A673 (cell line): ENCODE measurements at regions not wholly inside any gene's neighbourhood (a gene's known extent, or its start where the extent isn't known, plus 50 kb on each side); places are given as distances from the start of the nearest gene placed in this dataset.

ENCODE experiments used
- BruUV-seq: library from RNA; stranded (reverse); fragments of 400-500 nt; replicated peaks from 2 replicates; lab custom pipeline; 2021; lab: Mats Ljungman, UMichigan
- CTCF ChIA-PET: fragments of 300-600 bp; sonication (Branson Sonifier 250); formaldehyde crosslinking; loops from one replicate; lab custom pipeline; 2022; ENCODE audit warnings: antibody characterized with exemption; lab: Charles Lee
- POLR2A ChIA-PET: fragments of 300-600 bp; sonication (Branson Sonifier 250); formaldehyde crosslinking; loops from one replicate; lab custom pipeline; 2022; ENCODE audit warnings: antibody characterized with exemption; ENCODE audit not compliant: low non-redundant PET; lab: Charles Lee
- DNase-seq: peaks from one replicate; pipeline ENCODE4 v3.0.0-alpha.2; 2015; ENCODE audit warnings: low spot score
- H3K27ac ChIP-seq: fragments of 200-600 bp; sonication (generic); 2 replicates; pipeline ENCODE4 v1.5.1; 2016; ENCODE audit warnings: mixed run types, low read depth, mild to moderate bottlenecking, mixed read lengths, antibody characterized with exemption, low read length; ENCODE audit not compliant: poor library complexity, severe bottlenecking
- H3K27me3 ChIP-seq: fragments of 200-600 bp; sonication (generic); replicated peaks from 2 replicates; pipeline ENCODE4 v1.6.1; 2017; ENCODE audit warnings: mixed run types, low read depth, mild to moderate bottlenecking, mixed read lengths, antibody characterized with exemption, low read length; ENCODE audit not compliant: insufficient read depth, poor library complexity
- H3K36me3 ChIP-seq: fragments of 200-600 bp; sonication (generic); 2 replicates; pipeline ENCODE4 v1.6.1; 2016; ENCODE audit warnings: mixed run types, mild to moderate bottlenecking, mixed read lengths, antibody characterized with exemption, low read length; ENCODE audit not compliant: insufficient read depth, poor library complexity, severe bottlenecking
- H3K4me1 ChIP-seq: fragments of 200-600 bp; sonication (generic); 2 replicates; pipeline ENCODE4 v1.6.1; 2017; ENCODE audit warnings: mixed run types, mild to moderate bottlenecking, mixed read lengths, antibody characterized with exemption, low read length; ENCODE audit not compliant: insufficient read depth, poor library complexity, severe bottlenecking
- H3K4me3 ChIP-seq: fragments of 200-600 bp; sonication (generic); 2 replicates; pipeline ENCODE4 v1.5.1; 2016; ENCODE audit warnings: low read depth, mixed run types, mild to moderate bottlenecking, mixed read lengths, low read length; ENCODE audit not compliant: poor library complexity, severe bottlenecking
- H3K9me3 ChIP-seq: fragments of 200-600 bp; sonication (generic); 2 replicates; pipeline ENCODE4 v1.6.1; 2016; ENCODE audit warnings: mixed run types, low read depth, mild to moderate bottlenecking, mixed read lengths, antibody characterized with exemption, low read length; ENCODE audit not compliant: poor library complexity, severe bottlenecking
- EZH2 ChIP-seq: fragments of 200-600 bp; sonication (generic); IDR thresholded peaks from 2 replicates; pipeline ENCODE4 v1.6.1; 2017; ENCODE audit warnings: borderline replicate concordance, low read depth, mild to moderate bottlenecking, mixed read lengths, antibody characterized with exemption, low read length; ENCODE audit not compliant: poor library complexity, severe bottlenecking
- intact Hi-C: fragments of 100-400 bp; cut with micrococcal nuclease; formaldehyde crosslinking; loops from one replicate; pipeline ENCODE4 v1.10.0; 2022; ENCODE audit not compliant: unreplicated experiment
- TF ChIP-seq, protein P1 (sequence below): fragments of 300-800, 200-600 bp; sonication (generic); conservative IDR thresholded peaks from 2 replicates; pipeline ENCODE4 v1.5.1; 2017; ENCODE audit warnings: low read depth, mild to moderate bottlenecking, antibody characterized with exemption, low read length, moderate library complexity, mixed read lengths

DNA sequence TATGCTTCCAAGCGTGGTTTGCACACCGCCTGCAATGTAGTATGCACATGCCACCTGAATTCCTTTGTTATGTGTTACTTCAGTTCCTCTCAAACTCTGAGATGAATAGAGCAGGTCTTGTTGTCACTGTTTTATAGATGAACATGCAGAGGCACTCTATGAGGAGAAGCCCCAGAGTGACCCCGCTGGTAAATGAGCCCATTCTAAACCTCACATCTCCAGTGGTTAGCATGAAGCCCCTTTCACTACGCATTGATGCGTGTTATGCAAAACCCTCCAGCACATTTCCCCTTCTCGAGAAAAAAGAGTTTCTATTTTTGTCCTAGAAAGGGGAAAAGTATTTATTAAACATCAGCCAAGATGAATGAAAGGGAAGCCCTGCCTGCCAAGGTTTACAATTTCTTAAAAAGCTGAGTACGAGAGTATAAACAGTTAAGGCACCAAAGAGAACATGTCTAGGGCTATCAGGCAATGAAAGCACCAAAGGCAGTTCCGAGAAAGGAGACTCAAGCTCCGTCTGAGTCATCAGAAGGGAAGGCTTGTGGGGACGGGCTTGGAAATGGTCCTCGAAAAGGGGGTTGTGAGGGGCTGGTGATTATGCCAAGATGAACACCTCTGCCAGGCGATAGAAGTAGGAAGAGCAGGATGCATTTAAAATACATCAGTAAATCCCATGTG lies 58.7 kb upstream of the PFKP start:
- peaks cover 50% of the 10 kb centered on the region for H3K27me3 ChIP-seq
- no peak for DNase-seq
- no TSS peak for BruUV-seq
- no peaks in the 10 kb centered on the region for H3K36me3 ChIP-seq
- no peaks in the 10 kb centered on the region for H3K9me3 ChIP-seq
- H3K27ac ChIP-seq: no peak overlapping the region
- CTCF ChIA-PET: no interaction called here
- H3K4me1 ChIP-seq: no peaks in the 10 kb centered on the region
- intact Hi-C loops: no loop called here
- TF ChIP-seq, protein P1, sequence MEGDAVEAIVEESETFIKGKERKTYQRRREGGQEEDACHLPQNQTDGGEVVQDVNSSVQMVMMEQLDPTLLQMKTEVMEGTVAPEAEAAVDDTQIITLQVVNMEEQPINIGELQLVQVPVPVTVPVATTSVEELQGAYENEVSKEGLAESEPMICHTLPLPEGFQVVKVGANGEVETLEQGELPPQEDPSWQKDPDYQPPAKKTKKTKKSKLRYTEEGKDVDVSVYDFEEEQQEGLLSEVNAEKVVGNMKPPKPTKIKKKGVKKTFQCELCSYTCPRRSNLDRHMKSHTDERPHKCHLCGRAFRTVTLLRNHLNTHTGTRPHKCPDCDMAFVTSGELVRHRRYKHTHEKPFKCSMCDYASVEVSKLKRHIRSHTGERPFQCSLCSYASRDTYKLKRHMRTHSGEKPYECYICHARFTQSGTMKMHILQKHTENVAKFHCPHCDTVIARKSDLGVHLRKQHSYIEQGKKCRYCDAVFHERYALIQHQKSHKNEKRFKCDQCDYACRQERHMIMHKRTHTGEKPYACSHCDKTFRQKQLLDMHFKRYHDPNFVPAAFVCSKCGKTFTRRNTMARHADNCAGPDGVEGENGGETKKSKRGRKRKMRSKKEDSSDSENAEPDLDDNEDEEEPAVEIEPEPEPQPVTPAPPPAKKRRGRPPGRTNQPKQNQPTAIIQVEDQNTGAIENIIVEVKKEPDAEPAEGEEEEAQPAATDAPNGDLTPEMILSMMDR: no peak
- no peak for TF ChIP-seq EZH2
- no peak overlapping the region for H3K4me3 ChIP-seq
- POLR2A ChIA-PET: no interaction called here

DNA sequence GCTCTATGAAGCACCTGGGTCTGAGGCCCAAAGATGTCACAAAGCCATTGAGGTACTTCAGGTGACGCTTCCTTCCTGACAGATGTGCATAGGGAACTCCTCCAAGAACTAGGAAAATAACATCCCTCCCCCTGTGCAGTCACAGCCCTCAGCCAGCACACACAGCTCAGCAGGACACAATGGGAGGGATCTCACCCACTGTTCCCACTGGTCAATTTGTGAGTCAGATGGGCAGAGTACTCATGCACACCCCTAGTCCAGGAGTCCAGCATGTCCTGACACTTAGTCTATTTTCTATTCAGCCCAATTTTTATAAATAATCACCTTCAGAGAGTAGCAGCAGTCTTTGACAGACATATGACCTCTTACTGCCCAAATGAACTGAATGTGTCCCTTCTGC lies 60.7 kb upstream of the PFKP start:
- no peaks in the 10 kb centered on the region for H3K36me3 ChIP-seq
- no peaks in the 10 kb centered on the region for H3K9me3 ChIP-seq
- intact Hi-C loops: no loop called here
- no peak for DNase-seq
- ChIA-PET POLR2A (no interaction called here), CTCF (no interaction called here)
- H3K27ac ChIP-seq: no peak overlapping the region
- no TSS peak for BruUV-seq
- no peaks in the 10 kb centered on the region for H3K4me1 ChIP-seq
- H3K4me3 ChIP-seq: no peak overlapping the region
- no peak for TF ChIP-seq EZH2
- TF ChIP-seq, protein P1: no peak
- H3K27me3 ChIP-seq: peaks cover 35% of the 10 kb centered on the region

DNA sequence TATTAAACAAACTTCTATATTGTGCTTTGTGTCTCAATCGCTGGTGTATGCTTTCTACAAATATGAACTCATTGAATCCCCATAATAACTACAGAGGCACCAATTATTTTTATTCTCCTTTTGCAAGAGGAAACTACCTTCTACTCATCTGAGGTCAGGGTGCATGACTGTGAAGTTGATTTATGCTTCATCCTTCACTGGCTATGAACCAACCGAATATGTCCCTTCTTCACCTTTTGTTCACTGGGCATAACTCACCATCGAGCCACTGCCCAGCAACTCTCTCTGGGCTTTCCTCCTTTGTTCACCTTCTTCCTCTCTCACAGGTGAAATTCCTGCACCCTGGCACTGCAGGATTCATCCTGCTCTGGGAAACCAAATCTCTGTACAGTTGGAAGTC lies 61.3 kb upstream of the PFKP start:
- Histone ChIP-seq H3K4me3 (no peak overlapping the region), H3K4me1 (no peaks in the 10 kb centered on the region), H3K36me3 (no peaks in the 10 kb centered on the region), H3K9me3 (no peaks in the 10 kb centered on the region), H3K27me3 (peaks cover 35% of the 10 kb centered on the region), H3K27ac (no peak overlapping the region)
- intact Hi-C loops: no loop called here
- POLR2A ChIA-PET: no interaction called here
- BruUV-seq: no TSS peak
- no peak for DNase-seq
- TF ChIP-seq, protein P1: no peak
- TF ChIP-seq EZH2: no peak
- CTCF ChIA-PET: no interaction called here
